GM19463 (cell line): ENCODE measurements at regions not wholly inside any gene's neighbourhood (a gene's known extent, or its start where the extent isn't known, plus 50 kb on each side); places are given as distances from the start of the nearest gene placed in this dataset.
A peak's percentile ranks its signal among the peaks of the same experiment; 100 is the strongest.
"Not testable (repeated sequence)": the region's sequence is repeated elsewhere in the genome, so short reads cannot be mapped to it uniquely, and the experiment has no call there.

Experiments used
- ATAC-seq: cut with Tn5 transposase; IDR thresholded peaks from one replicate; pipeline ENCODE4 v1.9.1; 2021; ENCODE audit warnings: mild to moderate bottlenecking, moderate library complexity; ENCODE audit not compliant: unreplicated experiment

DNA sequence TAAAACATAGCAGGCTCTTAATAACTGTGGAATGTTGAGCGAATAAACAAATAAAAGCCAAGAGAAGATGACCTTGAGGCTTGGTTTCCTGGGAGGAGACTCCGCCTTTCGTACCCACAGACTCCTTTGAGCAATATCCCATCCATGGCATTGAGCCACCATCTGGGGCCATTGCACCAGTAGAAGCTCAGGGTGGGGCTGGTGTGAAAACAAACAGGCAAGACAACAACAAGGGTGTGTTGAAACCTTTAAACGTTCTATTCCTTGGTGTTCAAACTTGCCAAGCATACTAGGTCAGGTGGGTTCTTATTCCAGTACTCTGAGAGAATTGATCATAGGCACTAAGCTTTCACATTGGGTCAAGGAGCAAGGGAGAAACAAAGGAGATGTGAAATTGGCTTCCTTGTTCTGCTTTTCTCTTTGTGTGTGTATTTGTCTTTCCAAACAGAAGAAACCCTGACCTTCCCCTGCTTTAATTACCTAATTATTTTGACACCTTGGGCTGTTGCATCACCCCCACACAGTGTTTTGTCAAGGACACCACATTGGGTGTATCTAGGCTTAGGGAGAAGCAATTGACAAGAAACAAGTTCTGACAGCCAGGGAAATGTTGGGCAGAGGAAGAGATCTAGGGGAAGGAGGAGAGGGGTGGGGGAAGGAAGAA is 105.1 kb upstream of the BCL6 start:
- ATAC-seq, result no peak

DNA sequence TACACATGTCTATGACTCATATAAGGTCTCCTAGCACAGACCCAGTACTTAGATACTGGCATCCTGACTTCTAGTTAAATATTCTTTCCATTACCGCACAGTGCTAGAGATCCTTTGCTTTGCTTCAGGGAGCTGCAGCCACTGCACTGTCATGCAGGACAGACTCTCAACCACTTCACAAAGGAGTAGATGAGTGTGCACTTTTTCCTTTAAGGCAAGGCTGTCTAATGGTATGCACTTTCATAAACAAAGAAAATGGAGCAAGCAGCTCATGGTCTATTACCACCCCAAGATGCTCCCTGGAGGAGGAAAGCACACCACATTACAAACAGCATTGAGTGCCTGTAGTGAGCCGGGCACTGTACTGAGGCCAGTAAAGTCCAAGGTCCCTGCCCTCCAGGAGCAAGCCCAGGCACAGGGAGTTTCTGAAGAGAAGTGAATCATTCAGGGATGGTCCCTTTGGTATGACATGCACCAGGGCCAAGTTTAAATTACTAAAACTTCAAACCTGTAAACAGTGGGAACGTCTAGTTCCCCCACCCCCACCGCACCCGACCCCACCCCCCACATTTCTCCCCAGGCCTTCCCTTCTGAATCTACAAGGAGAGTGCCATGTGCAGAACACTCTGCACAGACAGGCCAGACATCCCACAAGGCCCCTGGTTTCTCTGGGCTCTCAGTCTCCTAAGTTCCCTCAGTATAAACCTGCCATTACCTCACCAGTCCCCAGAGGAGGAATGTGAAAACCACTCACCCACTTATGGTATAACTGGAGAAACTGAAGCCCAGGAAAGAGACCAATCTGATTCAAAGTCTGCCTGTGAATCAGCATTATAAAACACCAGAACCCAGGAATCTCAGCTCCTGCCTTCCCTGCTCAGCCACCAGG is 107.8 kb upstream of the BCL6 start:
- no peak for ATAC-seq

DNA sequence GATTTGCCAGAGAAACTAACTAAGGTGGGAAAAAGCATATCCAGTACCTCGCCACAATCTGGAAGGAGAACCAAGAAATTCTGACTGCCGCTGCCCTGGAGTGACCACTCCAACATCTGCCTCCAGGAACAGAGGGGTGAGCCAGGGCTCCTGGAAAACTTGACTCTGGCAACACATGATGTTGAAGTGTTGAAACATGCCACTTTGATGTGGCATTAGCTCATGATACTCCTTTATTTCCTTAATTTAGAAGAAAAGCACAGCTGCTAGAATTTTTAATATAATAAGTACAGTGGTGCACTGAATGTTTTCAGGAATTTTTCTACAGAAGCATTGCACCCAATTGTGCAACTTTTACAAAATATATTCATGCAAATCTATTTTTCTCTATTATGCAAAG is 109.9 kb upstream of the BCL6 start:
- ATAC-seq, result no peak

DNA sequence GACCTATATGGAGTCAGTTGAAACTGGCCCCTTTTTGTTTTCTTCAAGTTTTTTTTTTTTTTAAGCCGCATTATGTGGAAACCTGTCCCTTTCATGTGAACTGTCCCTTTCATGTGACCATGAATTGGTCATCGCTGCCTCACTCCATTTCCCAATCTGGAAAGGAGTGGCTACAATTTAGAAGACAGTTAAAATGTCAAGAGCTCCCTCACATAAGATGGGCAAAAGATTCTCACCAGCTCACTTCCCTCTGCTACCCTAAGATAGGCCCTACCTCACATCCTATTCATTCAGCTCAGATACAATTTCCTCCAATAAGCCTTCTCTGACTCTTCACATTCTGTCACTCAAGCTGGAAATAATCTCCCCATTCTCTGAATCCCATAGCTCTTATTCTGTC is 111.3 kb upstream of the BCL6 start:
- no peak for ATAC-seq

DNA sequence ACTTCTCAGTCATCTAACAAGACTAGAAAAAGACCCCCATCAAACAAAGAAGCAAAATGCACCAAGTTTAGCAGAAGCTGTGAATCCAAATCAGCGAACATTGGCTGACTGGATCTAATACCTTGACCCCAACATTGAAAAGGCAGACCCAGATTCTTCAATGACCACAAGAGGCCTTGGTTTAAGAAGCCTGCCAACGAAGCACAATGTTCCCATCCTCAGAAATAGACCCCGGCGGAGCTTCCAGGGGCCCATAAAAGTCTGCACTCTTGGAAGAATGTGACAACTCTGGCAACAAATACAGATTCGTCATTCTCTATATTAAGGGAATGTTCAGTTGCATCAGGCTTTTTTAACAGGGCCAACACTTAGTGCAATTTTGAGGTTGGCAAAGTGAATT is 112.8 kb upstream of the BCL6 start:
- no peak for ATAC-seq

DNA sequence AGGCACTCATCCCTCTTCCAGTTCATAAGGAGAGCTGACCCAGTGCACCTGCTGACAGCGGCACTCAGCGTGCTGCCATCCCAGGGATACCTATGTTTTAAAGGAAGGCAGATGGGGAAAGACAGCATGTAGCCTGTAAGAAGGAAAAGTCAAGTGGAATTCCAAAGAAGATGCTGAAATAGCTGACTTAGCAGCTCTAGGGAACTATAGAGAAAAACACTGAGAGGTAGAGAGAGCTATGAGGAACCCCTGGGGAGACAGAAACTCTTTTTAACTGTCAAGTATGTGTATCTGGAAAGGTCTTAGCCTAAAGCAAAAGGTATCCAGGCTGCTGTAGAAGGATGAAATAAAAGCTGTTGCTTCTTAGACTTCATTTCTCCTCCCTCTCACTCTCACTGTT is 113.4 kb upstream of the BCL6 start:
- no peak for ATAC-seq

DNA sequence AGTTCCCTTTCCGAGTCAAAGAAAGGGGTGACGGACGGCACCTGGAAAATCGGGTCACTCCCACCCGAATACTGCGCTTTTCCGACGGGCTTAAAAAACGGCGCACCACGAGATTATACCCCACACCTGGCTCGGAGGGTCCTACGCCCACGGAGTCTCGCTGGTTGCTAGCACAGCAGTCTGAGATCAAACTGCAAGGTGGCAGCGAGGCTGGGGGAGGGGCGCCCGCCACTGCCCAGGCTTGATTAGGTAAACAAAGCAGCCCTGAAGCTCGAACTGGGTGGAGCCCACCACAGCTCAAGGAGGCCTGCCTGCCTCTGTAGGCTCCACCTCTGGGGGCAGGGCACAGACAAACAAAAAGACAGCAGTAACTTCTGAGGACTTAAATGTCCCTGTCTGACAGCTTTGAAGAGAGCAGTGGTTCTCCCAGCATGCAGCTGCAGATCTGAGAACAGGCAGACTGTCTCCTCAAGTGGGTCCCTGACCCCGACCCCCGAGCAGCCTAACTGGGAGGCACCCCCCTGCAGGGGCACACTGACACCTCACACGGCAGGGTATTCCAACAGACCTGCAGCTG is 117.5 kb upstream of the BCL6 start:
- ATAC-seq, result not testable (repeated sequence)

DNA sequence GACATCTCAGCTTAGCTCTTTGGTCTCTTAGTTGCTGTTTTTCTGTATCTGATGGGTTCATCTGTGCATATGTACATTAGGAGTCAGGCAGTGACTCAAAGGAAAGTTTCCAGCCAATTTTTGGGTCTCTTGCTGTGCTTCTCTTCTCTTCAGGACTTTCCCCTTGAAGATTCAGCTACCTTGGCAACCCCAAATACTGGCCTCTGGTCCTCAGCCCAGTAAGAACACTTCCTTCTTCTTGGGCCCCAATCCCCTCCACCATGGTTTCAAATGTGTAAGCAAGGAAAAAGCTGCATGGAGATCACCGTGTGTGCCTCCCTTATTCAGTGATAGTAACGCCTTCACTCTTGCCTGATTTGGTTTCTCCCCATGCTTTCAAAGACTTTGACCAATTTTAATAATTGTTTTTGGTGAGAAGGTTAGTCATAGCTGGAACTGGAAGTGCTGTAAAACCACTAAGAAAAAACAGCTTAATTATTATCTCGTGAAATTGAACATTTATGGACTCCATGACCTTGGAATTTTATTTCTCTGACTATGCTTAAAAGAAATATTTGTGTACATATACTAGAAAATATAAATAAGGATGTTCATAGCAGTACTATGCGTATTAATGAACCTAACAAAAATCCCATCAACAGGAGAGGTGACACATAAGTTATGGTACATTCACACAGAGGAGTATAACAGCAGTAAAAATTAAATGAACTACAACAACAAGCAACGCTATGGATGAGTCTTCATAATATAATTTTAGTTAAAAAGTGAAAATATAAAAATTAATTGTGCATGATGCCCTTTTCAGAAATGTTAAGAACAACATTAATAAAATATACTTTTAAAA is 125.3 kb upstream of the BCL6 start:
- peak; percentile 72 for ATAC-seq

DNA sequence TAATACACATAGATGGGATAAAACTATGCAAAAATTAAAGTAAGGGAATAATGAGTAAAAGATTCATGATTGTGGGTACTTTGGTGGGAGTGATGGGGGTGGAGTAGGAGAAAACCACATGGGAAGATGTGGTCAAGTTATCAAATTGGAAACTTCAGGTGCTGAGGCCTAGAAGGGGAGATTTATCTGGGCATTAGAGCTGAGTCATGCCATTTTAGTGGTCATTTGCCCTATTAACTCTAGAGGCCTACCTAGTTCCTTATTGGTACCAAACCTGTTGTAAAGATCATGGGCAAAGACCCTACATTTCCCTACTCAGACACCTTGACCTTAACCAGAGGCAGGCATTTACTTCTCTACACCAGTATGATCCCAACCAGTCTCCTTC is 125.9 kb upstream of the BCL6 start:
- no peak for ATAC-seq

DNA sequence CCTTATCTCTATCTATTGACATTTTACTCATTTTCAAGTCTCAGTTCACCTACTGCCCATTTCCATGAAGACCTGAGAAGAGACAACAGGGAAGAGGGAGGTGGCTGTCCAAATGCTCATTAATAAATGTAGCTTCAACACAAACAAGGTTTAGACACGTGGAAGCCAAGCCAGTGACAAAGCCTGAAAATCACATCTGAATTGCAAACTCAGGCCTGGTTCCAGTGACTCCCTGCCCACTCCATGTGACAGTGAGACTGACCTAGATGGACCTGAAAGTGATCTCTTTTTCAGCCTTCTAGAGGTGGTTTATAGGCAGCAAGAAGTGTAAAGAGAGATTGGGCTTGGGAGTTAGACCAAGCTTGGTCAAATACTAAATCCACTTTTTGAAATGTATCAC is 126.6 kb upstream of the BCL6 start:
- no peak for ATAC-seq

DNA sequence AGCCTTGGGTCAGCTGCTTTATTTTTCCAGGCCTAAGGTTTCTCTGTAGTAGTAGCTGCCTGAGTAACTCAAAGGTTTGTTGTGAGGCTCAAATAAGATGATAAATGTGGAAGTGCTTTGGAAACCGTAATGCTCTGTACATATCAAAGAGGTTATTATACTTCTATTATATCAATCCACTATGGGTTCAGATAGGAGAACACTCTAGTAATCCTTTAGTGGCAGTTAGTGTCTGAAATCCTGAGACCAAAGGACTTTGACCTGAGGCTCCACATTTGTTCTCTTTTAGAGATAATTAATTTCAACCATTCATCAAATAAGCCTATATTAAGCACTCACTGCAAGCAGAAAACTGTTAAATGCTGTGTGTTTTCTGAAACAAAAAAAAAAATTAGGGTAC is 128.6 kb upstream of the BCL6 start:
- no peak for ATAC-seq

DNA sequence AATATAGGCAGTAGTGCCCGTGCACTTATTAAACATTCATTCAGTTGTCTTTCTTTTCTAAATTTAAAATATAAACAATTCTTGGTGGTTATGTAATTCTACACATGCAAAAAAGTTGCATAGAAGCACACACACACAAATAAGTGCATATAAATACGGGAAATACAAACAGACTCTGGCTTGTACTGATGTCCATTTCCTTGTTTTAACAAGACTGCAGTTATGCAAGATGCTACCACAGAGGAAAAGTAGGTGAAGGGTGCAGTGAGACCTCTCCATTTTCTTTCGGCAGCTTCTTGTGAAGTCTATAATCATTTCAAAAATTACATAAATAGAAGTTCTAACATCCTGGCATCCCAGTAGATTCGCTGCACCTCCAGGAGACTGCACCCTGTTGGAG is 130.6 kb upstream of the BCL6 start:
- no peak for ATAC-seq

DNA sequence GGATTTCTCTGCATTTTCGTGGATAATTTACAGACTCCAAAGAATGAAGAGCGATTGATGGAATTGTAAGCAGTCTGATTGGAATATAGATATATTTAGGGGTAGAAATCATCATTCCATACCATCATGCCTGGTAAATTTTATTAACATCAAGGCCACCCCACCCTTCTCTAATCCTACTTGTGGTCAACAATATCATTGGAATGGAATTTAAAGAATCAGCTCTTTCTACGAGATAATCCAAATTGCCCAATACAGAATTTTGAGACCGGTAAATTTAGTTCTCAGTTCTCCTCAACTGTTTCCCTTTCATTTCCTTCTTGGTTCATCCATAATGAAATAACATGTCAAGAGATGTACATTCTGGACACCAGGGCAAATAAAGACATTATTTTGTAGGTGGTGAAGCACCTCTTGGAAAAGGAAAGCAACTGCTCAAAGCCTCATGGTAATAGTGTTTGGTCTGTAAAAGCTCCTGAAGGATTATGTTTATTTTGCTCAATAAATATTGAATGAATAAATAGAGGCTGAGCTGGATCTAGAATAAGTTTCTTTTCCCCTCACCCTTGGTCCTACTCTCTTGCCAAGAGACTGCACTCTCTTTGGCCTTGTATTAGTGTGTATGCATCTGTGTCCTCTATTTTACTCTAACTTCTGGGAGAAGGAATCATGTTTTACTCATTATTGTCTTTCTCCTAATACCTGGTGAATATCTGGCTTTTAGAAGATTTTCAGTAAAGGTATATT is 133.7 kb upstream of the BCL6 start:
- ATAC-seq, result no peak

DNA sequence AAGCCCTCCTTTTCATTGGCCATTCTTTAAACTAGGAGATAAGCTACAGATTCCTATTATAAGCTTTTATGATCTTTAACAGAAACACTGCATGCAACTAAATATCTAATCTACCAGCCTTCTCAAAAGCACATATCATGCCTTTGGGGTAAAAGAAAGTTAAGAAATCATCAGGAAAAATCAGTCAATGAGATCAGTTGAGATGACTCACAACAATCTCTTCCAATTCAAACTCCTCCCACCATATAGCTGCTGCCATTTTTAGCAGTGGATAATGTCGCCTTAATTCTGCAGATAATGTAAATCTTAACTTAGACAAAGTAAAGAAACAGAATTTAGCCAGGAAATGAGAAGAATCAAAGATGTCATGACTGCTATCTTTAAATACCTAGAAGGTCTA is 135.2 kb upstream of the BCL6 start:
- no peak for ATAC-seq

DNA sequence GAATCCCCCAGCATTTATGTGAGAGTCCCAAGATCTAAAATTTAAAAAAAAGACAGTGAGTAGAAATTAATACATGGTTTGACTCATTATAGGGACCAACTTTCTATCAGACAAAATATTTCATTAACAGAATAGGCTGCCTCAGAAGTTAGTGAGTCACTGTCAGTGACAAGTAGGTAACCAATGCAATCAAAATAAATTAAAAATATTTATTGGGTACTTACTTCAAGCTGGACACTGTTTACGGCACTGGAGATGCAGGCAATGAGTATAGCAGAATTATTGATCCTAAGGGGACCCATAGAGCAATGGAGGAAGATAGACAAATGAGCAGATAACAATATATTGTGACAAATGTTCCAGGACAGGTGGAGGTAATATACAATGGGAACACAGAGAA is 135.6 kb upstream of the BCL6 start:
- ATAC-seq, result no peak

DNA sequence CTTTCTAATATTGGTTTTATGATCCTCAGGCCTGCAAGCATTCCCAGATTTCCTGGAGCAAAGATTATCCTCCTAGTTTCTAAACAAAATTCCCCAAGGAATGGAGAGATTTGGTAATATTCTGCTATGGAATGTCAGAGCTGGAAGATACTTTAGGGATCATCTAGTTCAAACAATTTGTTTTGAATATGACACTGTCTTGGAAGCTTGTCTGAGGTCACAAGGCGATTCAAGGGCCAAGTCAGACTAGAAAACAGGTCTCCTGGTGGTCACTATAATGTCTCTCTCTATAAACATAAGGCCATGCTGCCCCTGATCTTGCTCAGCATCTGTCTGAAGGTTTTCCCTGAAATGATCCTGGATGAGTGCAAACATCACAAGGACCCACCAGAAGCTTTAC is 143.4 kb upstream of the BCL6 start:
- ATAC-seq, result no peak

DNA sequence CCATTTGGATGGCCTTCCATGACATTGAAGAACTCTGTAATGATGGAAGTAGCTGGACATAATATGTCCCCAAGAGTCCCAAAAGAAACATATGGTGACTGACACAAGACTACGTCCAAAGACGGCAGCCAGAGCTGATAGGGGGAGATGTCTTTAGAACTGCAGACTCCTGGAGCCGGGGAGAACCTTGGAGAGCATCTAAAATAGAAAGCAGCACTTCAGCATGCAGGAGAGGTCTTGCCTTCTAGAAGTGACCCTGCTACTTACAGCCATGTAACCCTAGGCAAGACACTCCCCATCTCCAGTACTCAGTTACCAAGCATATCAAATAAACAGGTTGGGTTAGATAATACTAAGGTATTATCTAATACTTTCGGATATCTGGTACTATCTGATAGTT is 143.8 kb upstream of the BCL6 start:
- ATAC-seq, result no peak

DNA sequence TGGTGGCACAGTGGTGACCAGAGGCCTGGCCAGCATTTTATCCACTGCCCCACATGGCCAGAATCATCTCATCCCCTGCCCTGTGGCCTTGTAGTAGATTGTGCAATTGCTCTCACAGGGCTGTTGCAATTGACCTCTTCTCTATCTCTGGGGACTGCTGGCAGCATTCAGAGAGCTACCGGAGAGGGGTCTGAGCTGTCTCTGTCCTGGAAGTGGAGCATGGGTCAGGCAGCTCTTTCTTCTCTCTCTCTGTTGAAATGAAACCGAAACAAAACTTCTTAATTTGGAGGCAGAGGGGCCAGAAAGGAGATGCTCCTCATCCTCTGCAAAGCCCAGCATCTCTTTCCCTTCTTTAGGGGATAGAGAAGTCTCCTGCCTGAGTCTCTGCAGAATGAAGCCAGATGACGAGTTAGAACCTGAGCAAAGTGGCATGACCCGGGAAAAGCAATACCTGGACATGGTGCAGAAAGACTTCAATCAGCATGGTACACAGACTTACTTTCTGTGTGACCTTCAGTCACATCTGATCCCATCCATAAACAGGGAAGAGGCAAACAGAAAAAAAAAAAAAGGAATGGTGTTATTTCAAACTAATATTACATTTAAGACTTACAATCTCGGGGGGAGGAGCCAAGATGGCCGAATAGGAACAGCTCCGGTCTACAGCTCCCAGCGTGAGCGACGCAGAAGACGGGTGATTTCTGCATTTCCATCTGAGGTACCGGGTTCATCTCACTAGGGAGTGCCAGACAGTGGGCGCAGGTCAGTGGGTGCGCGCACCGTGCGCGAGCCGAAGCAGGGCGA is 144.5 kb upstream of the BCL6 start:
- no peak for ATAC-seq

DNA sequence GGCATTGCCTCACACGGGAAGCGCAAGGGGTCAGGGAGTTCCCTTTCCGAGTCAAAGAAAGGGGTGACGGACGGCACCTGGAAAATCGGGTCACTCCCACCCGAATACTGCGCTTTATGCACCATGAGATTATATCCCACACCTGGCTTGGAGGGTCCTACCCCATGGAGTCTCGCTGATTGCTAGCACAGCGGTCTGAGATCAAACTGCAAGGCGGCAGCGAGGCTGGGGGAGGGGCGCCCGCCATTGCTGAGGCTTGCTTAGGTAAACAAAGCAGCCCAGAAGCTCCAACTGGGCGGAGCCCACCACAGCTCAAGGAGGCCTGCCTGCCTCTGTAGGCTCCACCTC is 145.1 kb upstream of the BCL6 start:
- not testable (repeated sequence) for ATAC-seq

DNA sequence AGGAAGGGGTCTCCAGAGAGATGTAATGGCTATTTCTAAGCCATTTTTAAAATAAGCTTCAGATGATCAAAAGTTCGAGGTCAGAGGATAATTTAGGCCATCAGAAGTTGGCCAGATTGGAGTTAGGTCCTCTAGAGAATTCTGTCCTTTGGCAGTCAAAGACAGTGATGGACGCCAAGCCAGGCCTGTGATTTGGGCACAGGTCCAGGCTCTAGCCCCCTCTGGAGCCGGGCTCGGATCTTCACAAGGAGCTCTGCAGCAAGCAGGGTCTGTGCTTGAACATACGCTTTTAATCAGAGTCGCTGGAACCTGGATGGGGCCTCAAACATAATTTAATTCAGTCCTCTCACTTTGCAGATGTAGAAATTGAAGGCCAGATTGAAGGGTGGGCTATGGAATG is 151.4 kb upstream of the BCL6 start:
- no peak for ATAC-seq
